WI38 (cell line): ENCODE measurements at regions not wholly inside any gene's neighbourhood (a gene's known extent, or its start where the extent isn't known, plus 50 kb on each side); places are given as distances from the start of the nearest gene placed in this dataset.
"Not testable (repeated sequence)": the region's sequence is repeated elsewhere in the genome, so short reads cannot be mapped to it uniquely, and the experiment has no call there.

ENCODE experiments used
- H3K4me3 ChIP-seq: 2 replicates; pipeline ENCODE4 v1.5.1; 2011; ENCODE audit warnings: low read depth, mild to moderate bottlenecking, control low read depth, low read length
- TF ChIP-seq, protein P1 (sequence below): IDR thresholded peaks from 2 replicates; pipeline ENCODE4 v1.5.1; 2012; ENCODE audit warnings: low read depth, mild to moderate bottlenecking, control low read depth, low read length

DNA sequence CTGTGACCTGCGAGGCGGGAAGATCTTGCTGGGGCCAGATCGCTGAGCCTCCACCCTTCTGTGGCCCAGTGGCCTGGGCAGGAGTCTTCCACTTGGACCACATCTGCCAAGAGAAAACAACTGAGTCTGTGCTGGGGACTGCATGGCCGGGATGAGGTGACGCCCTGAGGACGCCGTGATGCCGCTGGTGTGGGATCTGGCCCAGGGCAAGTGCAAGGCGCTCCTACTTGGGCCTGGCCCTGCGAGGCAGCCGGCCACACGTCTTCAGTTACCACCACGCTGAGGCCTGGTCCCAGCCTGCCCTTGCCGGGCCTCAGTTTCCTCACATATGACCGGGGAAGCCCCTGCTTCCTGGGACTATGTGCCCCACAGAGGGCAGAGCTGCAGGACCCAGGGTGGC, 133.4 kb downstream of the SLC25A46 start:
- TF ChIP-seq, protein P1, sequence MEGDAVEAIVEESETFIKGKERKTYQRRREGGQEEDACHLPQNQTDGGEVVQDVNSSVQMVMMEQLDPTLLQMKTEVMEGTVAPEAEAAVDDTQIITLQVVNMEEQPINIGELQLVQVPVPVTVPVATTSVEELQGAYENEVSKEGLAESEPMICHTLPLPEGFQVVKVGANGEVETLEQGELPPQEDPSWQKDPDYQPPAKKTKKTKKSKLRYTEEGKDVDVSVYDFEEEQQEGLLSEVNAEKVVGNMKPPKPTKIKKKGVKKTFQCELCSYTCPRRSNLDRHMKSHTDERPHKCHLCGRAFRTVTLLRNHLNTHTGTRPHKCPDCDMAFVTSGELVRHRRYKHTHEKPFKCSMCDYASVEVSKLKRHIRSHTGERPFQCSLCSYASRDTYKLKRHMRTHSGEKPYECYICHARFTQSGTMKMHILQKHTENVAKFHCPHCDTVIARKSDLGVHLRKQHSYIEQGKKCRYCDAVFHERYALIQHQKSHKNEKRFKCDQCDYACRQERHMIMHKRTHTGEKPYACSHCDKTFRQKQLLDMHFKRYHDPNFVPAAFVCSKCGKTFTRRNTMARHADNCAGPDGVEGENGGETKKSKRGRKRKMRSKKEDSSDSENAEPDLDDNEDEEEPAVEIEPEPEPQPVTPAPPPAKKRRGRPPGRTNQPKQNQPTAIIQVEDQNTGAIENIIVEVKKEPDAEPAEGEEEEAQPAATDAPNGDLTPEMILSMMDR, result no peak
- H3K4me3 ChIP-seq, result no peak overlapping the region

- TF ChIP-seq, protein P1, result no peak
- no peak overlapping the region for H3K4me3 ChIP-seq
Measured at GRCh38 chr5:110872963-110873362, 134.2 kb downstream of the SLC25A46 start.

GRCh38 chr5:110873773-110874437, 135.1 kb downstream of the SLC25A46 start:
- H3K4me3 ChIP-seq, result no peak overlapping the region
- TF ChIP-seq, protein P1, result no peak

DNA sequence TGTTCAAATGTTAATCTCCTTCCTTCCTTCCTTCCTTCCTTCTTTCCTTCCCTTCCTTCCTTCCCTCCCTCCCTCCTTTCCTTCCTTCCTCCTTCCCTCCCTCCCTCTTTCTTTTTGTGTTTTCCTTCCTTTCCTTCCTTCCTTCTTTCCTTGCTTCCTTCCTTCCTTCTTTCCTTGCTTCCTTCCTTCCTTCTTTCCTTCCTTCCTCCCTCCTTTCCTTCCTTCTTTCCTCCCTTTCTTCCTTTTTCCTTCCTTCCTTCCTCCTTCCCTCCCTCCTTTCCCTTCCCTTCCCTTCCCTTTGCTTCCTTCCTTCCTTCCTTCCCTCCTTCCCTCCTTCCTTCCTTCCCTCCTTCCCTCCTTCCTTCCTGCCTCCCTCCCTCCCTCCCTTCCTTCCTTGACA, 136.3 kb downstream of the SLC25A46 start:
- H3K4me3 ChIP-seq, result not testable (repeated sequence)

- TF ChIP-seq, protein P1, result no peak
- no peak overlapping the region for H3K4me3 ChIP-seq
Measured at GRCh38 chr5:110878115-110878514, 139.3 kb downstream of the SLC25A46 start.

- TF ChIP-seq, protein P1, result no peak
- H3K4me3 ChIP-seq, result no peak overlapping the region
Measured at GRCh38 chr5:110879675-110880074, 140.9 kb downstream of the SLC25A46 start.

DNA sequence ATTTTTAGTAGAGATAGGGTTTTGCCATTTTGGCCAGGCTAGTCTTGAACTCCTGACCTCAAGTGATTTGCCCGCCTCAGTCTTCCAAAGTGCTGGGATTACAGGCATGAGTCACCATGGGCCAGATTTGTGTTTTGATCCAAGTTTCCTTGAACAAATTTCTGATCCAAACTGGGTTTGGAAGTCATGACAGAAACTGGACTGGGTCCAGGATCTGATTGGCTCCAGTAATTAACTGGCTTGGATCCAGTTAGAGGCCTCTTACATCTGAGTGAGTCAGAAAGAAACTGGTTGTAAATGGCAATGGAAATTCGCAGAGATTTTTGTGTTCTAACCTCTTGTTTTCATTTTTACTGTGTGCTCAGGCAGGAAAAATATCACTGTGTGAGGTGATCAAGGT, 141.6 kb downstream of the SLC25A46 start:
- no peak overlapping the region for H3K4me3 ChIP-seq
- TF ChIP-seq, protein P1, result no peak

DNA sequence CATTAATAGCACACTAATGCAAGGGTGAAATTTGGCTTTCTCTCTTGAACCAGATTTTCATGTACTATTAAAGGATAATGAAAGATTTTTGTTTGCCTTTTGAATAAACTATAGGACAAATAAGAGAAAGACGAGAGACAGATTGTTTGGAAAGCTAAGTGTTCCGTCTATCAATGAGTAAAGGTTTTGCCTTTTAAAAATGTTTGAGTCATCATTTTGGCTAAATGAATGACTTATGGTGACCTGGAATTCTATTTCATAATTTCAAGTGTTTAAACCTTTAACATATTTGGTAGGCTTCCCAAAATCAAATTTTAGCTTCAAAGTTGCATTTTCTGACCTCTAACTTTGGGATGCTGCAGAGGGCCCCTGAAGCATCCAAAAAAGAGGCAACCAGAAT, 145.2 kb downstream of the SLC25A46 start:
- TF ChIP-seq, protein P1, result no peak
- H3K4me3 ChIP-seq, result no peak overlapping the region

- H3K4me3 ChIP-seq, result not testable (repeated sequence)
Measured at GRCh38 chr5:110887170-110887569, 148.4 kb downstream of the SLC25A46 start.

DNA sequence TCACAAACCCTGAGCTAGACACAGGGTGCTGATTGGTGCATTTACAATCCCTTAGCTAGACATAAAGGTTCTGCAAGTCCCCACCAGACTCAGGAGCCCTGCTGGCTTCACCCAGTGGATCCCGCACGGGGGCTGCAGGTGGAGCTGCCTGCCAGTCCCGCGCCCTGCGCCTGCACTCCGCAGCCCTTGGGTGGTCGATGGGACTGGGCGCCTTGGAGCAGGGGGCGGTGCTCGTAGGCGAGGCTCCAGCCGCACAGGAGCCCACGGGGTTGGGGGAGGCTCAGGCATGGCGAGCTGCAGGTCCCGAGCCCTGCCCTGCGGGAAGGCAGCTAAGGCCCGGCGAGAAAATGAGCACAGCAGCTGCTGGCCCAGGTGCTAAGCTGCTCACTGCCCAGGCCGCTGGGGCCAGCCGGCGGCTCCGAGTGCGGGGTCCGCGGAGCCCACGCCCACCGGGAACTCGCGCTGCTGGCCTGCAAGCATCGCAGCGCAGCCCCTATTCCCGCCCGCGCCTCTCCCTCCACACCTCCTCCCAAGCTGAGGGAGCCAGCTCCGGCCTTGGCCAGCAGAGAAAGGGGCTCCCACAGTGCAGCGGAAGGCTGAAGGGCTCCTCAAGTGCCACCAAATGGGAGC, 155.2 kb downstream of the SLC25A46 start:
- H3K4me3 ChIP-seq, result not testable (repeated sequence)
